ENCODE measurements at regions not wholly inside any gene's neighbourhood (a gene's known extent, or its start where the extent isn't known, plus 50 kb on each side); places are given as distances from the start of the nearest gene placed in this dataset.

DNA sequence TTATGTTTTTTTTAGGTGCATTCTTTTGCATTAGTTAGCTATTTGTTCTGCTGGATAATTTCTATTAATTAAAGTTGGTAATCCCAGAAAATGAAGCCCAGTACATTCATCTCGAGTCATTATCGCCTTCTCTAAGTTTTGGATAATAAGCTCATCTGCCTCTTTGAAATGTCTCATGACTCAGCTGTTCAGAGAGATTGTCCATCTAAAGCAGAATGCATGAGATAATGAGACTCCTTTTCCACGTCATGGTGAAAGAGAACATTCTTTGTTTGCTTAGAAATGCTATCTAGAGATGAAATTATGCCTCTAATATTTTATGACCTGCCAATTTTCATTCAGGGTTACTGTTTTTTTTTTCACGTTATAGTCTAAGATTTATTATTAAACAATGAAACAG lies 374.7 kb upstream of the GOLIM4 start:
- TF ChIP-seq CTCF (IDR thresholded peaks at IDR 0.05) (no peak), POLR2A (IDR thresholded peaks at IDR 0.05) (no peak)

Data from adrenal gland (tissue), 5 donors.